Fibroblast of lung (primary cell): ENCODE measurements at regions not wholly inside any gene's neighbourhood (a gene's known extent, or its start where the extent isn't known, plus 50 kb on each side); places are given as distances from the start of the nearest gene placed in this dataset.

ENCODE experiments used
- DNase-seq, 2 donors: peaks; one replicate each; pipeline versions ENCODE4 v3.0.0 to v3.0.0-alpha.2; 2010; ENCODE audit warnings: low read depth in 2 of 2
- H2AFZ ChIP-seq: 2 replicates; pipeline ENCODE4 v1.5.1; 2012; ENCODE audit warnings: low read length, control low read depth, inconsistent platforms
- H3K27ac ChIP-seq: 2 replicates; pipeline ENCODE4 v1.5.1; 2011; ENCODE audit warnings: low read length, control low read depth; ENCODE audit not compliant: insufficient read depth
- H3K27me3 ChIP-seq: 2 replicates; pipeline ENCODE4 v1.5.1; 2011; ENCODE audit warnings: mild to moderate bottlenecking, low read length; ENCODE audit not compliant: control insufficient read depth, insufficient read depth
- H3K36me3 ChIP-seq: 2 replicates; pipeline ENCODE4 v1.5.1; 2011; ENCODE audit warnings: low read length; ENCODE audit not compliant: control insufficient read depth, insufficient read depth
- H3K4me1 ChIP-seq: 2 replicates; pipeline ENCODE4 v1.5.1; 2011; ENCODE audit warnings: low read length; ENCODE audit not compliant: control insufficient read depth, insufficient read depth; ENCODE audit errors: extremely low read depth
- H3K4me2 ChIP-seq: 2 replicates; pipeline ENCODE4 v1.5.1; 2011; ENCODE audit warnings: low read length, control low read depth; ENCODE audit not compliant: insufficient read depth; ENCODE audit errors: extremely low read depth
- H3K4me3 ChIP-seq, 4 experiments: fragments of 200-600 bp in 1 of 4; sonication (generic) in 1 of 4; replicated peaks in 1 of 4; 2 replicates each; pipeline ENCODE4 v1.5.1; 2011 to 2016; ENCODE audit warnings: low read length in 4 of 4, low read depth in 3 of 4, mild to moderate bottlenecking in 3 of 4, control low read depth in 2 of 4, inconsistent platforms in 1 of 4, mixed read lengths in 1 of 4; ENCODE audit not compliant: insufficient read depth in 1 of 4; ENCODE audit errors: control extremely low read depth in 1 of 4
- H3K79me2 ChIP-seq: 2 replicates; pipeline ENCODE4 v1.5.1; 2012; ENCODE audit warnings: mild to moderate bottlenecking, low read length, inconsistent platforms; ENCODE audit not compliant: control insufficient read depth, insufficient read depth
- H3K9ac ChIP-seq: 2 replicates; pipeline ENCODE4 v1.5.1; 2011; ENCODE audit warnings: mild to moderate bottlenecking, low read length, control low read depth; ENCODE audit not compliant: insufficient read depth
- H3K9me3 ChIP-seq: 2 replicates; pipeline ENCODE4 v1.5.1; 2012; ENCODE audit warnings: low read depth, low read length; ENCODE audit not compliant: control insufficient read depth, insufficient read depth
- H4K20me1 ChIP-seq: 2 replicates; pipeline ENCODE4 v1.5.1; 2011; ENCODE audit warnings: low read length; ENCODE audit not compliant: control insufficient read depth, insufficient read depth; ENCODE audit errors: extremely low read depth
- EZH2 ChIP-seq: IDR thresholded peaks from 2 replicates; pipeline ENCODE4 v1.5.1; 2012; ENCODE audit warnings: low read length, control low read depth, mild to moderate bottlenecking; ENCODE audit errors: missing control alignments
- TF ChIP-seq, protein P1 (sequence below), 2 donors: IDR thresholded peaks in 1 of 2; conservative IDR thresholded peaks in 1 of 2; 1 replicate in 1 of 2; 2 replicates in 1 of 2; pipeline ENCODE4 v1.5.1; 2011 to 2012; ENCODE audit warnings: low read length in 2 of 2, control low read depth in 1 of 2, inconsistent platforms in 1 of 2, low read depth in 1 of 2, mild to moderate bottlenecking in 1 of 2

GRCh38 chr1:198922638-198923430, 284.0 kb downstream of the PTPRC start:
- Histone ChIP-seq H3K36me3 (no peaks in the 10 kb centered on the region), H3K27ac (no peak overlapping the region), H3K79me2 (peaks cover 59% of the 10 kb centered on the region), H3K27me3 (no peaks in the 10 kb centered on the region), H3K9me3 (no peaks in the 10 kb centered on the region), H3K4me3 (no peak overlapping the region), H3K4me1 (peaks cover 4% of the 10 kb centered on the region), H4K20me1 (no peaks in the 10 kb centered on the region), H3K4me2 (no peak overlapping the region), H3K9ac (no peak overlapping the region), H2AFZ (no peak overlapping the region)
- peak in 1 of 2 donors; percentile 58 for DNase-seq
- TF ChIP-seq, protein P1, sequence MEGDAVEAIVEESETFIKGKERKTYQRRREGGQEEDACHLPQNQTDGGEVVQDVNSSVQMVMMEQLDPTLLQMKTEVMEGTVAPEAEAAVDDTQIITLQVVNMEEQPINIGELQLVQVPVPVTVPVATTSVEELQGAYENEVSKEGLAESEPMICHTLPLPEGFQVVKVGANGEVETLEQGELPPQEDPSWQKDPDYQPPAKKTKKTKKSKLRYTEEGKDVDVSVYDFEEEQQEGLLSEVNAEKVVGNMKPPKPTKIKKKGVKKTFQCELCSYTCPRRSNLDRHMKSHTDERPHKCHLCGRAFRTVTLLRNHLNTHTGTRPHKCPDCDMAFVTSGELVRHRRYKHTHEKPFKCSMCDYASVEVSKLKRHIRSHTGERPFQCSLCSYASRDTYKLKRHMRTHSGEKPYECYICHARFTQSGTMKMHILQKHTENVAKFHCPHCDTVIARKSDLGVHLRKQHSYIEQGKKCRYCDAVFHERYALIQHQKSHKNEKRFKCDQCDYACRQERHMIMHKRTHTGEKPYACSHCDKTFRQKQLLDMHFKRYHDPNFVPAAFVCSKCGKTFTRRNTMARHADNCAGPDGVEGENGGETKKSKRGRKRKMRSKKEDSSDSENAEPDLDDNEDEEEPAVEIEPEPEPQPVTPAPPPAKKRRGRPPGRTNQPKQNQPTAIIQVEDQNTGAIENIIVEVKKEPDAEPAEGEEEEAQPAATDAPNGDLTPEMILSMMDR (conservative IDR thresholded peaks at IDR 0.05 in 1 of 2, IDR thresholded peaks at IDR 0.05 in 1 of 2; ENCODE audit: low read depth in 1 of 2, low read length in 2 of 2): no peak
- TF ChIP-seq EZH2: no peak

- Histone ChIP-seq H3K27me3 (no peaks in the 10 kb centered on the region), H2AFZ (no peak overlapping the region), H3K36me3 (no peaks in the 10 kb centered on the region), H3K4me2 (no peak overlapping the region), H3K4me1 (peaks cover 4% of the 10 kb centered on the region), H3K4me3 (no peak overlapping the region), H4K20me1 (no peaks in the 10 kb centered on the region), H3K27ac (no peak overlapping the region), H3K9me3 (no peaks in the 10 kb centered on the region), H3K9ac (no peak overlapping the region), H3K79me2 (peaks cover 57% of the 10 kb centered on the region)
- TF ChIP-seq EZH2: no peak
- TF ChIP-seq, protein P1 (conservative IDR thresholded peaks at IDR 0.05 in 1 of 2, IDR thresholded peaks at IDR 0.05 in 1 of 2; ENCODE audit: low read depth in 1 of 2, low read length in 2 of 2): no peak
- no peak for DNase-seq
Observed at GRCh38 chr1:198923993-198924392, 285.2 kb downstream of the PTPRC start.

DNA sequence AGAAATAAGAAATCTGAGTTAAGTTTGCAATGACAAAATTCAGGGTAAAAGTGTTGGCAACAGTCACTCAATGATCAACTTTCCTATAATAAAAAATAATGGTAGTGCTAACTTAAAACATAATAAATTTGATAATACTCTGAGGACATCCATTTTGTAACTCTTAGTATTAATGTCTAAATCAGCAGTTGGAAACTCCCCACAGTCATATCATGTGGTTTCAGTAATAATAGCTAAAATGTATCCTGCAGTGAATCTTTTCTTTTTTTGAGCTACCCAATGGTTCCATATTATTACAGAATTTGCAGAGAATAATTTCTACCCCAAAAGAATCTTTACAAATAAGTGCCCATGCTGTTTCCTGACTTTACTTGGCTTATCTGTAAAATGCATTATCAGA, 286.7 kb downstream of the PTPRC start:
- peaks cover 66% of the 10 kb centered on the region for H3K79me2 ChIP-seq
- no peak overlapping the region for H3K27ac ChIP-seq
- H4K20me1 ChIP-seq: no peaks in the 10 kb centered on the region
- no peak overlapping the region for H3K9ac ChIP-seq
- H3K4me1 ChIP-seq: peaks cover 2% of the 10 kb centered on the region
- DNase-seq: no peak
- H3K4me3 ChIP-seq: no peak overlapping the region
- no peak overlapping the region for H2AFZ ChIP-seq
- no peaks in the 10 kb centered on the region for H3K9me3 ChIP-seq
- H3K4me2 ChIP-seq: no peak overlapping the region
- no peaks in the 10 kb centered on the region for H3K36me3 ChIP-seq
- H3K27me3 ChIP-seq: no peaks in the 10 kb centered on the region
- TF ChIP-seq, protein P1 (conservative IDR thresholded peaks at IDR 0.05 in 1 of 2, IDR thresholded peaks at IDR 0.05 in 1 of 2; ENCODE audit: low read depth in 1 of 2, low read length in 2 of 2): no peak
- TF ChIP-seq EZH2: no peak
